ENCODE measurements at regions not wholly inside any gene's neighbourhood (a gene's known extent, or its start where the extent isn't known, plus 50 kb on each side); places are given as distances from the start of the nearest gene placed in this dataset.
"Not testable (repeated sequence)": the region's sequence is repeated elsewhere in the genome, so short reads cannot be mapped to it uniquely, and the experiment has no call there.

DNA sequence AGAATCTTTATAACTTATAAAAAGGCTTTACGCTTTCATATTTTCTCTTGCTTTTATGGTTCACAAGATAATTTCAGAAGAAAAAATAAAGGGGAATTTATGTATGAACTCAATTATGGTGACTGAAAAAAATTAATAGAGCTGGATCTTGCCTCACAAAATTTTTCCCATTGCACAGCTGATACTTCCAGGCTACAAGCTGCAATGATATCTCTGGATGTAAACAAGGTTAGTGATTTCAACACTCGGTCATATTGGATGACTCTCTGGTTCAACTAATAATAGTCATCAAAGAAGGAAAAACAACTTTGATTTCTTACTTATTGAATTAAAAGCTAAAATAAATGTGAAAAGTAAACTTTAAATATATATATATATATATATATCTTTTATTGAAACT, 868.0 kb downstream of the FAT4 start:
- no peak for DNase-seq

- no peak for DNase-seq
Observed at GRCh38 chr4:126183206-126183605, 868.5 kb downstream of the FAT4 start.

DNA sequence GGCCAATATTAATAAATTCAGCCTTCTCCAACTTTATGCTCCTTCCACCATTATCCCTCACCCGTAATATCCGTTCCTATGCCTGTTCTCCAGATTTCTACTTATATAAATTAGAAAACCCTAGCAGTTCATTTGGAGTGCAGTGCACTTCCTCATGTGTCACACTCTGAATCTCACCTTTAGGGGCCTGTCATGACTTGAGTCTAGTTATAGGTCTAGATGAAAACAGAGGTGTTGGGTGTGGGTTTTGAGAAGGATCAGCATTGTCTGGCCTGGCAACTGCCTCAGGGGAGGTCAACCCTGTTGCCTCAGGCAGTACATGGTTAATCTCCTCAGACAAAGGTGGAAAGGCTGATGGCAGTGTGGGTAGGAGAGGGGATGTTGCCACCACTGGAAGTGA, 876.8 kb downstream of the FAT4 start:
- no peak for DNase-seq

- DNase-seq, result no peak
Observed at GRCh38 chr4:126192506-126192905, 877.8 kb downstream of the FAT4 start.

DNA sequence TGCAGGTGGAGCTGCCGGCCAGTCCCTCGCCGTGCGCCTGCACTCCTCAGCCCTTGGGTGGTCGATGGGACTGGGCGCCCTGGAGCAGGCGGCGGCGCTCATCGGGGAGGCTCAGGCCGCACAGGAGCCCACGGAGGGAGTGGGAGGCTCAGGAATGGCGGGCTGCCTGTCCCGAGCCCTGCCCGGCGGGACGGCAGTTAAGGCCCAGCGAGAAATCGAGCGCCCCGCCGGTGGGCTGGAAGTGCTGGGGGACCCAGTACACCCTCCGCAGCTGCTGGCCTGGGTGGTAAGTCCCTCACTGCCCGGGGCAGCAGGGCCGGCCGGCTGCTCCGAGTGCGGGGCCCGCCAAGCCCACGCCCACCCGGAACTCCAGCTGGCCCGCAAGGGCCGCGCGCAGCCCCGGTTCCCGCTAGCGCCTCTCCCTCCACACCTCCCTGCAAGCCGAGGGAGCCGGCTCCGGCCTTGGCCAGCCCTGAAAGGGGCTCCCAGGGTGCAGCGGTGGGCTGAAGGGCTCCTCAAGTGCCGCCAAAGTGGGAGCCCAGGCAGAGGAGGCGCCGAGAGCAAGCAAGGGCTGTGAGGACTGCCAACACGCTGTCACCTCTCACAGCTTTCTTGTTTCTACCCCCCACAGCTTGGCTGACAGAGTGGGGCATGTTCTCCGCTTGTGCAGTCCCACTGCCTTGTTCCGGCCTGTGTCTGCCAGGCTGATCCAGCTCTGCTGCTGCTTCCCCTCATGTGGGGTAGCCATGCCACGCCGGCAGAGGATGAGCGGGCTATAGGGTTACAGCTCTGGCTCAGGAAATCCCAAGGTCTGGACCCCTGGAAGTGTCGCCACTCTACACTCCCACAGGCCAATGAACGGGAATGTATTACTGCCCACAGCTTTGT, 886.7 kb downstream of the FAT4 start:
- DNase-seq, result not testable (repeated sequence)

DNA sequence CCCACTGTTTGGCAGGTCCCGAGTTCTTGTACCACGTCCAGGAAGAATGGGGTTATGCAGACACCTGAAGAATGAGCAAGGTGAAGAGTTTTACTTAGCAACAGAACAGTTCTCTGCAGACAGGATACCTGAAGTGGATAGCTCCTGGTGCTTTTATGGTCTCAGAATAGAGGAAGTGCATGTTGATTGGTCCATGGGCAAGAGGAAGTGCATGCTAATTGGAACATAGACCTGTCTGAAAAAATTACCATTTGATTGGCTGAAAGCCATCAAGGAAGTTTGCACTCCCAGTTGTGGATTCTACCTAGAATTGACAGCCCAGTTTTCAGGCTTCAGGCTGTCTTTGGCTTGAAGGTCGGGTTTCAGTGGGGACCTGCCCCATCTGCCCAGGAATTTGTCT, 887.5 kb downstream of the FAT4 start:
- no peak for DNase-seq

- DNase-seq, result no peak
Observed at GRCh38 chr4:126207910-126208309, 893.2 kb downstream of the FAT4 start.

GRCh38 chr4:126209147-126209546, 894.4 kb downstream of the FAT4 start:
- DNase-seq, result no peak

- DNase-seq, result no peak
Observed at GRCh38 chr4:126213996-126214395, 899.2 kb downstream of the FAT4 start.

GRCh38 chr4:126215759-126216158, 901.0 kb downstream of the FAT4 start:
- DNase-seq, result no peak

GRCh38 chr4:126216611-126217010, 901.9 kb downstream of the FAT4 start:
- no peak for DNase-seq

GRCh38 chr4:126221282-126221681, 906.5 kb downstream of the FAT4 start:
- DNase-seq, result no peak

- no peak for DNase-seq
Observed at GRCh38 chr4:126221717-126222340, 907.1 kb downstream of the FAT4 start.

DNA sequence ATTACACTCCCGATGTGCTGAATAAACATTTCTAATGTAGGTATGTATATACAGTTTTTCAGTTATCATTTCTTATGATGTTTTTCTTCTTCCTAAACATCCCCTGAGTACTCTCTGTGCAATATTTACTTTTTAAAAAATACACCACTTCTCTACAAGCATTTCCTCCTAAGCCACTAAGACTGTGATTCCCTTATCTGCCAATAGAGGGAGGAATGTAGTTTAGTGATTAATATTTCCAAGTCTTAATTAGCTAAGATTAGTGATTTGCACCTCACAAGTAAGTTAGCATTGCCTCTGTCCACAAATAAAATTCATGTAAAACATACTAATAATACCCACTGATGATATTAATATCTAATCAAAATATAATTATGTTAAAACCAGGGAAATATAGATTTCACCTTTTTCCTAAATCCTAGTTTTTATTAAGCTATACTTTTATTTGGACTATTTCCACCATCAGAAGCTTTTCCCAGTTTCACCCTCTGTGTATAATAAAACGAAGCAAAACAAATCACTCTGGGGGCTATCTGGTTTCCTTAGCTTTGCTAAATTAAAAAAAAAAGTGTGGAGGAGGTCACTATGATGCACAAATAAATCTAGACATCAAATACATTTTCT, 909.1 kb downstream of the FAT4 start:
- peak; percentile 2 for DNase-seq

DNA sequence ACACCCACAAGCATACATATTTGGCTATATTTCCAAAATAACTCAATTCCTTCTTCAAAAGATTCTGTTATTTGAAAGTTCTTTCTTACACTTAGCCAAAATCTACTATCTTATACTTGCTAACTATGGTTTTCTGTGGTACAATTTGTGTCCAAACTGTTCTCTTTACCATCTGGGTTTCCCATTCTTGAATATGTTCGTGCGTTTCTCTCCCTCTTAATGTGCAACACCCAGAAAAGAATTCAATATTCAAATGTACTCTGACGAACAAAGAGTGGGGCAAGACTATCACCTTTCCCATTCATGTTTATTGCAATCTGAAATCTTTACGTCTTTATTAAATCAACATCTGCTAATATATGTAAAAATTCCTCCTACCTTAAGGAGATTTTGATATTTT, 912.7 kb downstream of the FAT4 start:
- no peak for DNase-seq

- no peak for DNase-seq
Observed at GRCh38 chr4:126230269-126230668, 915.5 kb downstream of the FAT4 start.

- no peak for DNase-seq
Observed at GRCh38 chr4:126233483-126233882, 918.7 kb downstream of the FAT4 start.

DNA sequence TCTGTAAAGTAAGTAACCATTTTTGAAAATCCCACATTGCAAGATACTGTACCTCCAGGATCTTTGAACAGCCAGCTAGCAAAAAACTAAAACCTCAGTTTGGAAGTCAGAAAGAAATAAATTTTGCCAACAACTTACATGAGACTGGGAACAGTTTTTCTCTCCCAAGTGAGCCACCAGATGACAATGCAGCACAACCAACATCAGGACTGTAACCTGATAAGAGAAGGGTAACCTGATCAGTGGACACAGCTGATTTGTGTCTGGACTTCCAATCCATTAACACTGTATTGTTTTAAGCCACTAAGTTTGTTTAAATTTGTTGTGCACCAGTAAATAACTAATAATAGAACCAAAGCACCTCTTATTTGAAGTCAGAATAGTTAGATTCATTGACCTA, 923.3 kb downstream of the FAT4 start:
- DNase-seq, result no peak

GRCh38 chr4:126241634-126242033, 926.9 kb downstream of the FAT4 start:
- no peak for DNase-seq

- DNase-seq, result no peak
Observed at GRCh38 chr4:126242679-126243390, 928.1 kb downstream of the FAT4 start.

GRCh38 chr4:126247409-126247808, 932.7 kb downstream of the FAT4 start:
- DNase-seq, result no peak

- no peak for DNase-seq
Observed at GRCh38 chr4:126250006-126250405, 935.3 kb downstream of the FAT4 start.

DNA sequence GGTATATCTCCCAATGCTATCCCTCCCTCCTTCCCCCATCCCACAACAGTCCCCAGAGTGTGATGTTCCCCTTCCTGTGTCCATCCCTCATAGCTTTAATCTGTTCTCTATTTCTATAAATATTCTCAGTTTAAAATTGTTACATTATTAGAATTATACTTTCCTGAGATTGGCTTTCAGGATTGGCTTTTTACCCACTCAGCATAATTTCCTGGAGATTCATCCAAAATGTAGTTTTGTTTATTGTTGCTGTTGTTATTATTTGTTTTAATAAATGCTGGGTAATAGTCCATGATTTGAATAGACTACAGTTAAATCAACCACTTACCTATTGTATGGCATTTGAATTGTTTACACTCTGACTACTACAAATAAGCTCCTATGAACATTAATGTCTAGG, 936.4 kb downstream of the FAT4 start:
- DNase-seq, result no peak
